Central memory CD8-positive, alpha-beta T cell (primary cell): ENCODE measurements at regions not wholly inside any gene's neighbourhood (a gene's known extent, or its start where the extent isn't known, plus 50 kb on each side); places are given as distances from the start of the nearest gene placed in this dataset.

Source experiments
- ATAC-seq: fragments of 150-1000 bp; cut with Tn5 transposase; replicated peaks from 2 replicates; pipeline ENCODE4 v1.10.0; 2022; ENCODE audit warnings: mild to moderate bottlenecking, moderate FRiP score, moderate number of reproducible peaks; ENCODE audit not compliant: poor library complexity, severe bottlenecking; ENCODE audit errors: extremely low read depth
- DNase-seq, 2 donors: peaks; one replicate each; pipeline ENCODE4 v3.0.0; 2021; ENCODE audit warnings: low spot score in 2 of 2
- H3K27ac Mint-ChIP-seq: one replicate; pipeline ENCODE4 v1.8.0; 2022; ENCODE audit warnings: low read depth, mild to moderate bottlenecking, moderate library complexity, mixed read lengths
- H3K27me3 Mint-ChIP-seq: one replicate; pipeline ENCODE4 v1.8.0; 2022; ENCODE audit warnings: mixed read lengths
- H3K36me3 Mint-ChIP-seq: one replicate; pipeline ENCODE4 v1.8.0; 2022; ENCODE audit warnings: mild to moderate bottlenecking, moderate library complexity, mixed read lengths; ENCODE audit not compliant: insufficient read depth
- H3K4me1 Mint-ChIP-seq: one replicate; pipeline ENCODE4 v1.8.0; 2022; ENCODE audit warnings: mixed read lengths
- H3K4me3 Mint-ChIP-seq: one replicate; pipeline ENCODE4 v1.8.0; 2022; ENCODE audit warnings: mild to moderate bottlenecking, moderate library complexity, mixed read lengths
- H3K9me3 Mint-ChIP-seq: one replicate; pipeline ENCODE4 v1.8.0; 2022; ENCODE audit warnings: mixed read lengths

GRCh38 chr14:55975281-55975910, 142.8 kb upstream of the PELI2 start:
- H3K36me3 Mint-ChIP-seq, result no peaks in the 10 kb centered on the region
- H3K4me1 Mint-ChIP-seq, result no peaks in the 10 kb centered on the region
- H3K4me3 Mint-ChIP-seq, result no peak overlapping the region
- ATAC-seq, result no peak
- peaks cover 17% of the 10 kb centered on the region for H3K27me3 Mint-ChIP-seq
- no peaks in the 10 kb centered on the region for H3K9me3 Mint-ChIP-seq
- DNase-seq, result no peak
- H3K27ac Mint-ChIP-seq, result no peak overlapping the region

- no peak for ATAC-seq
- Mint-ChIP-seq H3K4me1 (no peaks in the 10 kb centered on the region), H3K9me3 (no peaks in the 10 kb centered on the region), H3K4me3 (no peak overlapping the region), H3K36me3 (no peaks in the 10 kb centered on the region), H3K27ac (no peak overlapping the region), H3K27me3 (peaks cover 12% of the 10 kb centered on the region)
- DNase-seq, result no peak
Measured at GRCh38 chr14:55976219-55976618, 142.0 kb upstream of the PELI2 start.

DNA sequence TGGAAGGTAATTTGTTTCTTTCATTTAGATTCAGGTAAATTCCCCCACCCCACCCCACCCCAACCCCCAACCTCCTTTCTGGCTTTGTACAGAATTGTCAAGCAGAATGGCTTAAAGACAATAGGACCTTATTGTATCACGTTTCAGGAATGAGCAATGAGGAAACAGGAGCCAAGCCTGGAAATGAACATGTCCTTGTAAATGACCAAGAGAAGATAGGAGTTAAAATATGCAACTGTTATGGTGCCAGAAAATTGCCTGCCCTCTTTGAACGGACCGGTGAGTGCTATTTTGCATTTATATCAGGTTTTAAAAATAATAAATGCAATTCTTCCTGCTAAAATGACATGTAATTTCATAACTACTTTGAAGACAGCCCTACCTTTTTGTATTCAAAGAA, 141.6 kb upstream of the PELI2 start:
- ATAC-seq, result no peak

GRCh38 chr14:55977392-55978150, 140.6 kb upstream of the PELI2 start:
- Mint-ChIP-seq H3K4me3 (no peak overlapping the region), H3K9me3 (no peaks in the 10 kb centered on the region), H3K27ac (no peak overlapping the region), H3K4me1 (no peaks in the 10 kb centered on the region), H3K27me3 (peaks cover 3% of the 10 kb centered on the region), H3K36me3 (no peaks in the 10 kb centered on the region)
- no peak for ATAC-seq
- DNase-seq, result no peak

More for the DNA sequence above, 141.6 kb upstream of the PELI2 start:
- H3K27ac Mint-ChIP-seq, result no peak overlapping the region
- H3K4me1 Mint-ChIP-seq, result no peaks in the 10 kb centered on the region
- H3K9me3 Mint-ChIP-seq, result no peaks in the 10 kb centered on the region
- no peaks in the 10 kb centered on the region for H3K36me3 Mint-ChIP-seq
- DNase-seq, result no peak
- peaks cover 8% of the 10 kb centered on the region for H3K27me3 Mint-ChIP-seq
- no peak overlapping the region for H3K4me3 Mint-ChIP-seq

- H3K4me1 Mint-ChIP-seq, result no peaks in the 10 kb centered on the region
Measured at GRCh38 chr14:55979096-55979495, 139.1 kb upstream of the PELI2 start.

DNA sequence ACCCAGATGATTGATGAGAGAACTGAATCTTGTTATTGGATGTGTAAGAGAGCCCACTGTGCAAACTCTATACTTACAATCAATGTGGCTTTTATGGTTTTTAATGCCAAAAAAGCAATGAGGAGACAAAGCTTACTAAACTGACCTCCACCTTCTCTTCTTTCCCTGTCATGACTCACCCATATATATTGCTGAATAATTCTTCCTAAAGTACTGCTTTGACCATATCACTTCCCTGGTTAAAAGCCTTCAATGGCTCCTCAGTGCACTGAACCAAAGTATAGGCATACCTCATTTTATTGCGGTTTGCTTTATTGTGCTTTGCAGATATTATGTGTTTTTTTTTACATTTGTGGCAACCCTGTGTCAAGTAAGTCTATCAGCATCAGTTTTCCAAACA, 138.4 kb upstream of the PELI2 start:
- H3K9me3 Mint-ChIP-seq, result no peaks in the 10 kb centered on the region
- H3K4me1 Mint-ChIP-seq, result no peaks in the 10 kb centered on the region
- peaks cover 21% of the 10 kb centered on the region for H3K27me3 Mint-ChIP-seq
- no peak overlapping the region for H3K4me3 Mint-ChIP-seq
- ATAC-seq, result no peak
- H3K36me3 Mint-ChIP-seq, result no peaks in the 10 kb centered on the region
- no peak overlapping the region for H3K27ac Mint-ChIP-seq
- no peak for DNase-seq

More at GRCh38 chr14:55979096-55979495, 139.1 kb upstream of the PELI2 start:
- ATAC-seq (no peak), DNase-seq (no peak)
- H3K4me3 Mint-ChIP-seq, result no peak overlapping the region
- H3K27ac Mint-ChIP-seq, result no peak overlapping the region
- H3K27me3 Mint-ChIP-seq, result peaks cover 14% of the 10 kb centered on the region
- H3K36me3 Mint-ChIP-seq, result no peaks in the 10 kb centered on the region
- H3K9me3 Mint-ChIP-seq, result no peaks in the 10 kb centered on the region

DNA sequence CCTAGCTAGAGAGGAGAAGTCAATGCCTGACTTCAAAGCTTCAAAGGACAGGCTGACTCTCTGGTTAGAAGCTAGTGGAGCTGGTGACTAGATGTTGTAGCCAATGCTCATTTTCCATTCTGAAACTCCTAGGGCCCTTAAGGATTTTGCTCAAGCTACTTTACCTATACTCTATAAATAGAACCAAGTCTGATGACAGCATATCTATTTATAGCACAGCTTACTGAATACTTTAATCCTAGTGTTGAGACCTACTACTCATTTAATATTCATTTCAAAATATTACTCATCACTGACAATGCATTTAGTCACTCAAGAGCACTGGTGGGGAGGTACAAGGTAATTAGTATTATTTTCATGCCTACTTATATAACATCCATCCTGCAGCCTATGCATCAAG, 137.2 kb upstream of the PELI2 start:
- Mint-ChIP-seq H3K4me3 (no peak overlapping the region), H3K27ac (no peak overlapping the region), H3K36me3 (no peaks in the 10 kb centered on the region), H3K9me3 (no peaks in the 10 kb centered on the region), H3K4me1 (no peaks in the 10 kb centered on the region), H3K27me3 (peaks cover 28% of the 10 kb centered on the region)
- ATAC-seq (no peak), DNase-seq (no peak)

GRCh38 chr14:55986069-55986468, 132.1 kb upstream of the PELI2 start:
- Mint-ChIP-seq H3K36me3 (no peaks in the 10 kb centered on the region), H3K9me3 (no peaks in the 10 kb centered on the region), H3K27ac (no peak overlapping the region), H3K4me1 (no peaks in the 10 kb centered on the region), H3K4me3 (no peak overlapping the region), H3K27me3 (peaks cover 28% of the 10 kb centered on the region)
- DNase-seq, result no peak
- ATAC-seq, result no peak

DNA sequence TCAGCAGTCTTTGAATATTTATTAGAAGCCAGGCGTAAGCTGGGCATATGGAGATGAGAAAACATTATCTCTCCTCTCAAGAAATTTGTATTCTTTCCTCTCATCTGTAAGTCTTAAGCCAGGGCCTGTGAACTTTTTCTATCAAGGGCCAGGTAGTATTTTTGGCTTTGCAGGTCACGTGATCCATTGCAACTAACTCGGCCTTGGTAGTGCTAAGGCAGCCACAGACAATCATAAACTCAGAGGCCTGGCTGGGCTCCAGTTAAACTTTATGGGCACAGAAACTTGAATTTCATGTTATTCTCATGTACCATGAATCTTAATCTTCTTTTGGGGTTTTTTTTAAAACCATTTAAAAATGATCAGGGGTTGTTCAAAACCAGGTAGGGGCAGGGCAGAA, 117.4 kb upstream of the PELI2 start:
- Mint-ChIP-seq H3K36me3 (peaks cover 3% of the 10 kb centered on the region), H3K9me3 (no peaks in the 10 kb centered on the region), H3K4me1 (peaks cover 19% of the 10 kb centered on the region), H3K27me3 (peaks cover 57% of the 10 kb centered on the region), H3K4me3 (no peak overlapping the region), H3K27ac (no peak overlapping the region)
- no peak for DNase-seq
- no peak for ATAC-seq

GRCh38 chr14:56002342-56002741, 115.9 kb upstream of the PELI2 start:
- no peak overlapping the region for H3K4me3 Mint-ChIP-seq
- H3K4me1 Mint-ChIP-seq, result peaks cover 19% of the 10 kb centered on the region
- H3K27me3 Mint-ChIP-seq, result peaks cover 42% of the 10 kb centered on the region
- no peak overlapping the region for H3K27ac Mint-ChIP-seq
- DNase-seq (no peak), ATAC-seq (no peak)
- H3K36me3 Mint-ChIP-seq, result peaks cover 3% of the 10 kb centered on the region
- no peaks in the 10 kb centered on the region for H3K9me3 Mint-ChIP-seq

GRCh38 chr14:56002876-56003625, 115.2 kb upstream of the PELI2 start:
- peaks cover 3% of the 10 kb centered on the region for H3K36me3 Mint-ChIP-seq
- peak in 1 of 2 donors; percentile 22 for DNase-seq
- peaks cover 19% of the 10 kb centered on the region for H3K4me1 Mint-ChIP-seq
- no peaks in the 10 kb centered on the region for H3K9me3 Mint-ChIP-seq
- peak overlapping the region; percentile 38 for H3K27ac Mint-ChIP-seq
- peaks cover 35% of the 10 kb centered on the region for H3K27me3 Mint-ChIP-seq
- peak overlapping the region; percentile 34 for H3K4me3 Mint-ChIP-seq
- ATAC-seq, result peak; percentile 81

DNA sequence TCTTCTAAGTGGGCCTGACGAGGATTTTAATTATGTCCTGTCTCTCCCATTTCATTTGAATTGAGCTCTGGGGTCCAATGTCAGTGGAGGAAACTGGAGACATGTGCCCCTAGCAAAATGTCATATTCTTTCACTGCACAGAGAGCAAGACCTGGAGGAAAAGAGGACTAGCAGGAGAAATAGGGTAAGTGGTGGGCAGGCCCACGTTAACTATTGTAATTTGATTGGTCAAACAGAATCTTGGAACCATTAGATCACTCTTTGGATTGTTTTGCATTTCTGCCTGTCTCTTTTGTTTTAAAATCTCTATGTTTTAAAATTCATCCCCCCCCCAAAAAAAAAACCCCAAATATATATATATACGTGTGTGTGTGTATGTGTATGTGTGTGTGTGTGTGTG, 113.9 kb upstream of the PELI2 start:
- no peak overlapping the region for H3K27ac Mint-ChIP-seq
- H3K36me3 Mint-ChIP-seq, result peaks cover 5% of the 10 kb centered on the region
- no peak overlapping the region for H3K4me3 Mint-ChIP-seq
- ATAC-seq (no peak), DNase-seq (no peak)
- no peaks in the 10 kb centered on the region for H3K9me3 Mint-ChIP-seq
- peaks cover 31% of the 10 kb centered on the region for H3K27me3 Mint-ChIP-seq
- peaks cover 19% of the 10 kb centered on the region for H3K4me1 Mint-ChIP-seq
